HepG2 (cell line): ENCODE measurements at regions not wholly inside any gene's neighbourhood (a gene's known extent, or its start where the extent isn't known, plus 50 kb on each side); places are given as distances from the start of the nearest gene placed in this dataset.

ENCODE experiments used
- ATAC-seq: fragments of 200-7000 bp; cut with Tn5 transposase; 3 replicates; pipeline ENCODE4 v1.9.1; 2020; ENCODE audit warnings: mild to moderate bottlenecking, moderate library complexity
- BruUV-seq: library from RNA; stranded (reverse); fragments of 400-500 nt; replicated peaks from 2 replicates; lab custom pipeline; 2021; lab: Mats Ljungman, UMichigan
- CTCF ChIA-PET: fragments of 300-600 bp; formaldehyde crosslinking; extraction: SDS; loops from one replicate; lab custom pipeline; 2021; ENCODE audit warnings: low total read pairs, inconsistent platforms, low intra/inter-chr PET ratio; lab: Yijun Ruan, JAX
- POLR2A ChIA-PET: fragments of 350-600 bp; sonication (Branson Sonifier 250); formaldehyde crosslinking; loops from one replicate; lab custom pipeline; 2020; ENCODE audit warnings: antibody characterized with exemption, inconsistent platforms; lab: Yijun Ruan, JAX
- DNase-seq: peaks from one replicate; pipeline ENCODE4 v3.0.0-alpha.2; 2015; ENCODE audit warnings: low spot score
- FAIRE-seq: peaks from 3 replicates; lab custom pipeline; 2011; peaks lifted over from hg19 to GRCh38; lab: Jason Lieb, UNC
- H2AFZ ChIP-seq: one replicate; pipeline ENCODE4 v1.6.1; 2011; ENCODE audit warnings: low read length, inconsistent platforms
- H3K27ac ChIP-seq: fragments of 300-600 bp; 3 replicates; pipeline ENCODE4 v1.8.0; 2011; ENCODE audit warnings: mixed run types, mild to moderate bottlenecking, mixed read lengths, low read length, inconsistent platforms; ENCODE audit not compliant: insufficient read depth; ENCODE audit errors: extremely low read length
- H3K27me3 ChIP-seq, 2 experiments: fragments of 200-600 bp in 1 of 2; 2 replicates in 1 of 2; 3 replicates in 1 of 2; pipeline versions ENCODE4 v1.6.0 to v1.8.0; 2011; ENCODE audit warnings: low read length in 2 of 2, mild to moderate bottlenecking in 2 of 2, moderate library complexity in 2 of 2, inconsistent platforms in 1 of 2; ENCODE audit not compliant: insufficient read depth in 2 of 2, control insufficient read depth in 1 of 2
- H3K36me3 ChIP-seq, 2 experiments: fragments of 200-600 bp in 1 of 2; replicated peaks in 1 of 2; 2 replicates in 1 of 2; 3 replicates in 1 of 2; pipeline versions ENCODE4 v1.5.1 to v1.8.0; 2011; ENCODE audit warnings: low read length in 2 of 2, inconsistent platforms in 1 of 2; ENCODE audit not compliant: insufficient read depth in 2 of 2, control insufficient read depth in 1 of 2
- H3K4me1 ChIP-seq: 2 replicates; pipeline ENCODE4 v1.5.1; 2012; ENCODE audit warnings: low read length, inconsistent platforms; ENCODE audit not compliant: insufficient read depth
- H3K4me2 ChIP-seq: 2 replicates; pipeline ENCODE4 v1.6.0; 2011; ENCODE audit warnings: low read depth, low read length, inconsistent platforms
- H3K4me3 ChIP-seq, 3 experiments: fragments of 200-600 bp in 1 of 3; sonication (generic), shearing (Covaris generic) in 1 of 3; replicated peaks in 1 of 3; 2 replicates each; pipeline ENCODE4 v1.5.1; 2011 to 2016; ENCODE audit warnings: low read length in 3 of 3, inconsistent platforms in 2 of 3, low read depth in 2 of 3, mild to moderate bottlenecking in 2 of 3, control low read depth in 1 of 3, mixed read lengths in 1 of 3; ENCODE audit not compliant: insufficient read depth in 1 of 3
- H3K79me2 ChIP-seq: one replicate; pipeline ENCODE4 v1.6.1; 2011; ENCODE audit warnings: low read length, inconsistent platforms; ENCODE audit not compliant: insufficient read depth
- H3K9ac ChIP-seq: 2 replicates; pipeline ENCODE4 v1.6.0; 2011; ENCODE audit warnings: mild to moderate bottlenecking, low read depth, low read length, inconsistent platforms; ENCODE audit not compliant: insufficient read depth
- H3K9me3 ChIP-seq: 2 replicates; pipeline ENCODE4 v1.5.1; 2012; ENCODE audit warnings: mild to moderate bottlenecking, low read length
- H4K20me1 ChIP-seq: 2 replicates; pipeline ENCODE4 v1.6.0; 2011; ENCODE audit warnings: inconsistent platforms, mild to moderate bottlenecking, low read length, moderate library complexity; ENCODE audit not compliant: insufficient read depth
- GATAD1 ChIP-seq: IDR thresholded peaks from 2 replicates; pipeline ENCODE4 v1.6.1; 2016; ENCODE audit warnings: missing genetic modification reagents, missing compliant biosample characterization
- HES4 ChIP-seq: sonication (generic); formaldehyde crosslinking; IDR thresholded peaks from 2 replicates; pipeline ENCODE4 v1.9.0; 2021; ENCODE audit warnings: mild to moderate bottlenecking, missing genetic modification reagents, borderline replicate concordance
- HNRNPUL1 ChIP-seq: fragments of 200-400 bp; formaldehyde crosslinking; IDR thresholded peaks from 2 replicates; pipeline ENCODE4 v1.6.1; 2017; ENCODE audit warnings: low read depth, mild to moderate bottlenecking, low read length, moderate library complexity
- KLF11 ChIP-seq: IDR thresholded peaks from 2 replicates; pipeline ENCODE4 v1.6.1; 2016; ENCODE audit warnings: missing compliant biosample characterization
- NBN ChIP-seq: fragments of 450-650 bp; conservative IDR thresholded peaks from 2 replicates; pipeline ENCODE4 v1.6.1; 2017
- PREB ChIP-seq: sonication (generic); formaldehyde crosslinking; IDR thresholded peaks from 2 replicates; pipeline ENCODE4 v1.4.0; 2020; ENCODE audit warnings: missing genetic modification reagents
- SP2 ChIP-seq: sonication (generic); formaldehyde crosslinking; IDR thresholded peaks from 2 replicates; pipeline ENCODE4 v1.5.1; 2020; ENCODE audit warnings: mild to moderate bottlenecking, missing genetic modification reagents
- SP5 ChIP-seq: IDR thresholded peaks from 2 replicates; pipeline ENCODE4 v1.6.1; 2016; ENCODE audit warnings: low read depth, borderline replicate concordance
- TBX2 ChIP-seq: sonication (generic); formaldehyde crosslinking; IDR thresholded peaks from 2 replicates; pipeline ENCODE4 v1.5.0; 2020; ENCODE audit warnings: missing genetic modification reagents, mild to moderate bottlenecking, borderline replicate concordance
- TGIF2 ChIP-seq: IDR thresholded peaks from 2 replicates; pipeline ENCODE4 v1.6.1; 2016; ENCODE audit warnings: control low read depth, missing compliant biosample characterization
- TRIM22 ChIP-seq: fragments of 450-650 bp; IDR thresholded peaks from 2 replicates; pipeline ENCODE4 v1.6.1; 2017
- ZBTB38 ChIP-seq: sonication (generic); formaldehyde crosslinking; IDR thresholded peaks from 2 replicates; pipeline ENCODE4 v1.5.1; 2020; ENCODE audit warnings: mild to moderate bottlenecking, missing genetic modification reagents
- ZBTB42 ChIP-seq: sonication (generic); formaldehyde crosslinking; IDR thresholded peaks from 2 replicates; pipeline ENCODE4 v1.5.0; 2020; ENCODE audit warnings: mild to moderate bottlenecking, missing genetic modification reagents
- ZFP82 ChIP-seq: sonication (generic); formaldehyde crosslinking; IDR thresholded peaks from 2 replicates; pipeline ENCODE4 v1.5.1; 2020; ENCODE audit warnings: mild to moderate bottlenecking, missing genetic modification reagents, borderline replicate concordance
- ZMAT3 ChIP-seq: sonication (generic); formaldehyde crosslinking; conservative IDR thresholded peaks from 2 replicates; pipeline ENCODE4 v1.7.0; 2021; ENCODE audit warnings: missing genetic modification reagents
- ZNF232 ChIP-seq: sonication (generic); formaldehyde crosslinking; IDR thresholded peaks from 2 replicates; pipeline ENCODE4 v1.4.0; 2020; ENCODE audit warnings: missing genetic modification reagents, borderline replicate concordance
- ZNF264 ChIP-seq: sonication (generic); formaldehyde crosslinking; IDR thresholded peaks from 2 replicates; pipeline ENCODE4 v1.4.0; 2020; ENCODE audit warnings: missing genetic modification reagents
- ZNF441 ChIP-seq: sonication (generic); formaldehyde crosslinking; IDR thresholded peaks from 2 replicates; pipeline ENCODE4 v1.7.0; 2021; ENCODE audit warnings: missing genetic modification reagents, borderline replicate concordance
- ZNF550 ChIP-seq: sonication (generic); formaldehyde crosslinking; IDR thresholded peaks from 2 replicates; pipeline ENCODE4 v1.4.0; 2020; ENCODE audit warnings: mild to moderate bottlenecking, missing genetic modification reagents, borderline replicate concordance
- ZNF580 ChIP-seq: IDR thresholded peaks from 2 replicates; pipeline ENCODE4 v1.6.1; 2016; ENCODE audit warnings: low read depth, borderline replicate concordance
- ZNF598 ChIP-seq: sonication (generic); formaldehyde crosslinking; IDR thresholded peaks from 2 replicates; pipeline ENCODE4 v1.5.1; 2020; ENCODE audit warnings: mild to moderate bottlenecking, missing genetic modification reagents, borderline replicate concordance
- ZNF713 ChIP-seq: sonication (generic); formaldehyde crosslinking; IDR thresholded peaks from 2 replicates; pipeline ENCODE4 v1.4.0; 2020; ENCODE audit warnings: mild to moderate bottlenecking, missing genetic modification reagents
- ZNF773 ChIP-seq: sonication (generic); formaldehyde crosslinking; IDR thresholded peaks from 2 replicates; pipeline ENCODE4 v1.4.0; 2020; ENCODE audit warnings: missing genetic modification reagents, borderline replicate concordance
- WGBS: methylation state at CpG from one replicate; pipeline ENCODE4 v1.1.6; 2017; ENCODE audit warnings: low lambda C conversion rate; 5-methylcytosine and 5-hydroxymethylcytosine counted together
- in situ Hi-C: cut with HindIII; loops from 2 replicates; pipeline ENCODE4 v1.10.0; 2017; ENCODE audit warnings: low pct_unique_long_range_greater_than_20kb; ENCODE audit not compliant: extremely low pct_ligation_motif_present
- intact Hi-C: fragments of 100-400 bp; cut with micrococcal nuclease; formaldehyde crosslinking; loops from one replicate; pipeline ENCODE4 v1.10.0; 2022; ENCODE audit not compliant: unreplicated experiment

GRCh38 chr2:143840194-143840593 is 679.7 kb downstream of the ZEB2 start (continued):
- TF ChIP-seq SP5 (CRISPR knock-in tag) = no peak
- no peak for TF ChIP-seq HNRNPUL1
- no peak for TF ChIP-seq PREB
- no peak for TF ChIP-seq ZNF441 (CRISPR knock-in tag)

GRCh38 chr2:143839456-143839855 is 680.5 kb downstream of the ZEB2 start:
- H3K4me3 ChIP-seq = no peak overlapping the region
- no TSS peak for BruUV-seq
- H4K20me1 ChIP-seq = no peaks in the 10 kb centered on the region
- no peak for TF ChIP-seq ZMAT3
- no peak for TF ChIP-seq ZNF713 (CRISPR knock-in tag)
- no peak for TF ChIP-seq TRIM22
- TF ChIP-seq ZNF598 = no peak
- no peak for TF ChIP-seq ZBTB42 (CRISPR knock-in tag)
- no peak for TF ChIP-seq HES4 (CRISPR knock-in tag)
- no peak for TF ChIP-seq GATAD1 (CRISPR knock-in tag)
- no peak for TF ChIP-seq SP2 (CRISPR knock-in tag)
- no peak for TF ChIP-seq ZNF580 (CRISPR knock-in tag)
- TF ChIP-seq ZFP82 (CRISPR knock-in tag) = no peak
- TF ChIP-seq TGIF2 (CRISPR knock-in tag) = no peak
- no peak for TF ChIP-seq TBX2 (CRISPR knock-in tag)
- no peak for TF ChIP-seq ZNF550 (CRISPR knock-in tag)
- no peak for TF ChIP-seq ZNF232 (CRISPR knock-in tag)
- no peak for TF ChIP-seq NBN
- TF ChIP-seq KLF11 (CRISPR knock-in tag) = no peak
- no peak for TF ChIP-seq ZNF773 (CRISPR knock-in tag)
- no peak for TF ChIP-seq ZNF264 (CRISPR knock-in tag)
- no peak for TF ChIP-seq ZBTB38 (CRISPR knock-in tag)
- ChIA-PET POLR2A (no interaction called here), CTCF (no interaction called here)
- H3K27me3 ChIP-seq = no peaks in the 10 kb centered on the region; a peak in 1 of 5 replicates
- H3K27ac ChIP-seq = no peak overlapping the region
- ATAC-seq = no peak
- intact Hi-C loops (no loop called here), in situ Hi-C loops (no loop called here)
- no peaks in the 10 kb centered on the region for H3K36me3 ChIP-seq
- no peak overlapping the region for H3K4me2 ChIP-seq
- no peak for FAIRE-seq
- no peak overlapping the region for H2AFZ ChIP-seq
- H3K79me2 ChIP-seq = no peaks in the 10 kb centered on the region
- no peak overlapping the region for H3K9ac ChIP-seq
- DNase-seq = no peak
- 4% methylated on average over 2 of the region's 2 CpGs for WGBS
- H3K9me3 ChIP-seq = no peaks in the 10 kb centered on the region
- no peaks in the 10 kb centered on the region for H3K4me1 ChIP-seq
